ENCODE measurements at regions not wholly inside any gene's neighbourhood (a gene's known extent, or its start where the extent isn't known, plus 50 kb on each side); places are given as distances from the start of the nearest gene placed in this dataset.

- no peak for TF ChIP-seq POLR2A (IDR thresholded peaks at IDR 0.05)
- no peak for TF ChIP-seq POLR2AphosphoS5 (IDR thresholded peaks at IDR 0.05)
- no peak for TF ChIP-seq CTCF (IDR thresholded peaks at IDR 0.05)
- TF ChIP-seq EP300 (IDR thresholded peaks at IDR 0.05), result no peak
These were observed 129.9 kb upstream of the LYZL2 start for GRCh38 chr10:30759423-30759822.

All from sigmoid colon (tissue), 4 donors.